NCI-H1105 (cell line): ENCODE measurements at regions not wholly inside any gene's neighbourhood (a gene's known extent, or its start where the extent isn't known, plus 50 kb on each side); places are given as distances from the start of the nearest gene placed in this dataset.
A peak's percentile ranks its signal among the peaks of the same experiment; 100 is the strongest.

Experiments
- DNase-seq: peaks from one replicate; lab custom pipeline; 2025; lab: John Stamatoyannopoulos, UW

DNA sequence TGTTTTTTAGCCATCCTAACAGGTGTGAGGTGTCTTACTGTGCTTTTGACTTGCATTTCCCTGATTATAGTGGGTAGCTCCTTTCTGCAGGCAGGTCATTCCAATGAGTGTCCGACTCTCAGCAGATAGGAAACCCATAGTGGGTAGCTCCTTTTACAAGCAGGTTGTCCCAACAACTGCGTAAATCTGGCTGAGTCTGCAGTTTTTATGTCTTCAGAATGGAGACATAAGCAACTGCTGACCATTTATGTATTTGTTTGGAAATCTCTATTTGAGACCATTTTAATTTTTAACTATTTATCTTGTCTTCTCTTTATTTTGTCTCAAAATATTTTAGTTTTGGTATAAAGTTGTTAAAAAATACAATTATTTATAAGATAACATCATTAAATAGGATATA is 839.4 kb downstream of the SLITRK6 start:
- no peak for DNase-seq

DNA sequence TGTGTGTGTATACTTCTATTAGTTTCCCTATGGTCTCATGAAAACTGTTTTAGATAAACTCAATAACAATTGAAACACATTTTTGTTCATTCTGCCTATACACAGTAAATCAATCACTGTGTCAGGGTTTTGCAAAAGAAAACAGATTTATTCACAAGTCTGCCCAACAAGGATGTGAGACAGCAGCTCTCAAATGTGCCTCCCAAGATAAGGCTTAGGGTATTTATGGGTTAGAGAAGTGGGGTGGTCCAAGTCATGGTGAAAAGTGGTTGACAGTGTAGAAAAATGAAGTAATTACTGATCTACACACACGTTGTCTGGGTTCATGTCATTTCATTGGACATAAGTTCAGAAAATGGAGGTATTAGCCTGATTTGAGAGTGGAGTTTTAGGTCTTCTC is 844.6 kb downstream of the SLITRK6 start:
- no peak for DNase-seq

DNA sequence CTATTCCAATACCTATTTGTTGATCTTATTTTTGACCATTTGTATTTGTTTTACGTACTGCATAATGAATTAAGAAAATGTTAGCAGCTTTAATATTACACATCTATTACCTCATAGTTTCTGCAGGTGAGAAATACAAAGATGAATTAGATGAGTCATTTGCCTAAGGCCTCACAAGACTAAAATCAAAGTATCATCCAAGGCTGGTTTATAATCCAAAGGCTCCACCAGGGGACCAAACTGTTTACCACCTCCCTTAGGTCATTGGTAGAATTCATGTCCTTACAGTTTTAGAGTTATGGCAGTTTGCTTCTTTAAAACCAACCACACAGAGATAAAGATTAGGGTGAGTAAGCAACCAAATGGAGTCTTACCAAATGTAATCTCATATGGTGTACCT is 848.1 kb downstream of the SLITRK6 start:
- no peak for DNase-seq

DNA sequence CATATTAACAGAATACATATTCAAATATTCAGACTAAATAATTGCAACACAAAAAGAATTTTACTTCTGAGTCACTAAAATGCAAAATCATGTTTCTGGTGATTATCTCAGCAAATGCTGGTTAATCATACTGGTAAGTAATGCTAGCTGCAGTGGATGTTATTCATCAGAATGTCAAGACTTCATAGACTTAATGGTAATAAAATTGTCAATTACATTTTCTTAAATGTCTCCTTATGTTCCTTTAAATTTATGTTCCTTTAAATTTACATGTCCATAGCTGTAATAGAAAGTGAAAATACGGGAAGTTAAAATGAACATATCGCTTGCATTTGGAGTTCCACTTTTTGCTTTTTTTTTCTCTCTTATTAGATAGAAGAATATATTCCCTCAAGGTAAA is 853.0 kb downstream of the SLITRK6 start:
- no peak for DNase-seq

DNA sequence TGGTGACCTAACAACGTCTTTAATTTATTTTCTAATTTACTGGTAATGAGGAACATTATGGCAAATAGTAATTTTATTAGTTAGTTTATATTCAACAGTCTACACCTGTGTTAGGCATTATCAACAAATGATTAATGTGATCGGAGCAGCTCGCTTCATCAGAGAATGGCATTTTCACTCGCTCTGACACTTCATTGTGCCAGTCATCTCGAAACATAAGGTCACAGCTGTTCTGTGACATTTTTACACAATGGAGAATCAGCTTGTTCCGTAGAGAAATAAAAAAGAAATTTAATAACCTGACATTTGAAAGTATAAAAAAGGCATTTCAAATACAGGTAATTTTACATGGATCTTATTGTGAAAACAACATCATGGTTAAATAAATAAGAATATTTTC is 858.4 kb downstream of the SLITRK6 start:
- no peak for DNase-seq

DNA sequence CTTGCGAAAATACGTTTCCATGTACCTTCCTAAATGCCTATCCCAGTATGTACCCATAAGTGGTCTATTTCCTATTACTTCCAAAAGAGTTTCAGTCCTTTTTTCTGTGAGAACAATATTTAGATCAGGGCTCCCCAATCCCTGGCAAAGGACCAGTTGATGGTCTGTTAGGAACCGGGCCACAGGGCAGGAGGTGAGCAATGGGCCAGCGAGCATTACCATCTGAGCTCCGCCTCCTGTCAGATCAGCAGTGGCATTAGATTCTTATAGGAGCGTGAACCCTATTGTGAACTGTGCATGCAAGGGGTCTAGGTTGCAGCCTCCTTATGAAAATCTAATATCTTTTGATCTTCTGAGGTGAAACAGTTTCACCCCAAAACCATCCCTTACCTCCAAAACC is 859.1 kb downstream of the SLITRK6 start:
- no peak for DNase-seq

DNA sequence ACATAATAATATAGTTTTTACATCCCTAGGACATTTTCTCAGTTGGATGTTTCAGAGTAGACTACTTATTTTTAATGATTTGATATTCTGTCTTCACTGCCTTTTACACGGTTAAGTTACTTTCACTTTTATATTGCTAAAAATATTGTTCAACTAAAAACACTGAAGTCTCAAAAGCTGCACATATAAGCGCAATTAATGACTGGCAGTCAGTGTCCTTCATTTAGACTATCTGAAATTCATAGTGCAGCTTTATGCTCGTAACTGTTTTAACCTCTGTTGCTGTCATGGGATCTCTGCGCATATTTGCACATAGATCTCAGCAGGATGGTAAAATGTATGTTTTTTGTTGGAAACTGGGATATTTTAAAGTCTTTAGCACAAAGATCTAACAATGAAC is 864.3 kb downstream of the SLITRK6 start:
- DNase-seq, result no peak

DNA sequence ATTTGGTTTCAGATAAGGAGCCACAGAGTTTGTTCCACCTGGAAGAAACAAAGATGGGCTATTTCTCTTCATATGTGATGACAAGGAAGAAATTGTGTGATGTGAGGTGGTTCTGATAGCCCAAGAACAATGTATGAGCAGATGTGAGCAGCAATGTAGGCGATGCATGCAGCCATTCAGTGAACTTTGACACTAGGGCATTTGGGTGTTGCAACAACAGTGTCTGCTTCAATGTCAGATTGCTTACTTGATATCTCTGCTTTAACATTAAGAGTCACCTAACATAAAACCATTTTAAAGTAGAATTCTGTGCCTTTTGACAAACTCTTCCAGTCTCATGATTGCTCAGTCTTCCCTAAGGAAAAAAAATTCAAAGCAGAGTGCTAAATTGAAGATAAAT is 865.4 kb downstream of the SLITRK6 start:
- DNase-seq, result no peak

DNA sequence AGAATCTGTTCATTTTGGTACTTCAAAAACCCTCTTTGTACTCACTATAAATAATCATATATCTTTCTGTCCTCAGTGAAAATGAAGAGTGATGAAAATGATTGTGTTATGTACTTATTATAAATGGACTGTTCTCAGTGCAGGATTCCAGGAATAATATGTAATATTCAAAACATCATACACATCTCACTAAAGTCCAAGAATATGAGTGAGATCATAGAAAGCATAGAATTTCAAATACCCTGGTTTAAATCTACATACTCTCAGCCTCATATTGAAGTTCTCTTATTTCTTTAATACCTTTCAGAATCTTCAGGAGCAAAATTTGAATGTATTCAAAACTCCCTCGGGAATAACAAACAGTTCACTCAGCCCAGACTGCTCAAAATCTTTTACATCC is 868.0 kb downstream of the SLITRK6 start:
- no peak for DNase-seq

DNA sequence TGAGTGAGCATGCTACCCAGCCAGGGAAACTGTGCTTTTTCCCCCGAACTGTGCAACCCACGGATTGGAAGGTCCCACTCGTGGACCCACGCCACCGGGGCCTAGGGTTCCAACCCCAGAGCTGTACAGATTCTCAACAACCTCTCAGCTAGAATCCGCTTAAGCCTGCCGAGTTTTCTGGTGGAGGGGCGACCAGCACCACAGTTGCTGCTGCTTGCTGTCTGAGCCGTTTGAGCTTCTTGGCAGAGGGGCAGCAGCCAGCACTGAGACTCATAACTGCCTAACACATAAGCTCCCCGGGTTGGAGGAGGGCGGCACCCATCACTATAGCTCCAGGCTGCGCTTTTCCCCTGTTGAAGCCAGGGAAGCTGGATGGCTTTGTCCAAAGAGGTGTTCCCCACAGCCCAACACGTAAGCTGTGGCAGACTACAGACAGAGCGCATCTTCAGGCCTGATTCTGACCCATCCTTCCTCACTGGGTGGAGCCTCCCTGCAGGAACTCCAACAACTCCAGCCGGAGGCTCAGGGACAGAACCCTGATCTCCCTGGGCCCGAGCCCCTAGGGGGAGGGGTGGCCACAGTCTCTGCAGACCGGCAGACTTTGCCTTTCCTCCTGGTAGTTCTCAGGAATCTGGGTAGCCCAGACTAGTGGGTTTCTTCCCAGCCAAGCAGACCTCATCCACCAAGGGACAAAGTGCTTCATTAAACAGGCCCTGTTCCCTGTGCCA is 871.6 kb downstream of the SLITRK6 start:
- DNase-seq, result no peak

DNA sequence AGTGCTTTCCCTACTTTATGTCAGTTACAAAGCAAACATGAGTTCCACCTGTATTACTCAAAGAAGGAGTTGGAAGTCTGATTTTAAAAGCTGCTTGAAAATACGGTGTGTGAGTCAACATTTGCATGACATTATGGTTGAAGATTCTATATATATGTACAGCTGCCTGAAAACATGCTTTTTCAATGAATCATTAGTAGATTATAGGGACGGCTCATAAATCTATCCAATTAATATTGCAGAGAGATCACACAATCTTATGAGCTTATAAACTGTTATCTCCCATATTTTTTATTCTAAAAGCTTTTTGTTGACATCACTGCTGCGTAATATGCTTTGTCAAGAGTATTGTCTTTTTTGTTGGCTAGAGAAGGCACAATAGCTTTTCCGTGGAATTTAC is 873.8 kb downstream of the SLITRK6 start:
- no peak for DNase-seq

DNA sequence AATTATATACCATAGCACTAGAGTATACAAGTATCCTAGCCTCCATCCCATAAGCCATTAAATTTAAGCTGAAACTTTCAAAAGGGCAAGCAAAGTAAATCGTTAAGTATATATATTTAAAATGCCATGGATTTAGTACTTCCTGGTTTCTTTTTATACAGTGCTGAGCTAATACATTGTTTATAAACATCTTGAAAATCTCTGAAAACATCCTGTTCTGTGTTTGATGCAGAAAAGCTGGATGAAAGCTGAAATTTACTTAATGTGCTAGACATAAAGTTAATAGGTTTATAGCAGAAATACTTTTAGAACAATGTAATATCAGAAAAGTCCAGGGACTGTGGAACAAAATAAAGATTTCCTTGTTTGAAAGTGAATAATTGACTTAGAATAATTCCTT is 875.4 kb downstream of the SLITRK6 start:
- DNase-seq, result no peak

DNA sequence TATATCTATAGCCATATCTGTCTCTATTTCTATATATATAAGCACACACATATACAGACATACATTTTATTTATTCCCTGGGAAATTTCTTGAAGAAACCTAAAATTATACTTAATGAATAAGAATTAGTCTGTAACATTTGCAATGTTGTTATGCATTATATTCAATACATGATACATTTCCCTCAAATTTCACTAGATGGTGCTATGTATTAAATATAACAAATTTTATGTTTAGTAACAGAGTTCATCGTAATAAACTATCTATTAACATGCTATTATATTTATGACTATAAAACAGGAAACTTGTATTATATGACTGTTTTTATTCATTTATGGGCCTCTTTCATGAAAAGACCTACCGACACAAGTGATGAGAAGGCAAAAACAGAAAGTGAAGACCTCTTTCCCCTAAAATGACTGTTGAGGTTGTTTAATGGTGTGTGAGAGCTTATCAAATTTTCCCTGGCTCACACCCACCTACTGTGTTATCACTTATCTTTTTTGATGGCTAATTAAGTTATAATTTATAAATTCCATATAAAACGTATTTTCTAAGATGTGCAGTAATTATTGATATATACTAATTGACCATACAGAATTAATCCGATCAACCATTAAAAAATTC is 881.9 kb downstream of the SLITRK6 start:
- DNase-seq, result peak; percentile 7

DNA sequence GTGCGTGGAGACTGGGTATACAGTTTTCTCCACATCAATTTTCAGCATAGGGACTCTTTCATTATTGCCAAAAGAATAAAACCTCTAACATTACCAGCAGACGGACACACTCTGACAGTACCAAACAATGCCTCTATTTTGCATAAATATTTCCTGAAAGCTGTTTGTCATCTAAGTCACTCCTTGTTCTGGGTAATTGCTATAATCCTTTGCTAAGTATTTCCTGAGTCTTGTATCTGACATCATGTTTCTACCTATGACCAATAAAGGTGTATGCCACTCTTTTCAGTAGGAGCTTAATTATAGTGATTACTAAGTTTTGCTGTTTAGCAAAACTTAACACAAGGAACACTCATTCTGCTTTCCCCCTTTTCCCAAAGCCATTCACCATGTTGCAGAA is 886.5 kb downstream of the SLITRK6 start:
- DNase-seq, result no peak

DNA sequence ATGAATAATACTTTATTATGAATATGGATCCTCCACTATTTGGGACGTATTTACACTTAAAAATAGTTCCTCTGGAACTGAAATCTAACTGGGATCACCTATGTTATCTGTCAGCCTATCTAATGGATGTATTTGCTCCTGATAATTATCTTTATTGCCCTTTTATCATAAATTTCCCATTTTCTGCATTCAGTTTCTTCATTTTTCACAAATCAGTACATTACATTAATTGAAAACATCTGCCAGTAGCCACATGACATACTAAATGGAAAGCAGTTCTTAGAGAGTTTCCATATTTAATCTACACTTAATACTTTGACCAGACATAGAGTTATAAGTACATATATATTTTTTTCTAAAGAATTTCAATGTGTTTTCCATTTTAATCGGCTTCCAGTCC is 888.8 kb downstream of the SLITRK6 start:
- DNase-seq, result no peak

DNA sequence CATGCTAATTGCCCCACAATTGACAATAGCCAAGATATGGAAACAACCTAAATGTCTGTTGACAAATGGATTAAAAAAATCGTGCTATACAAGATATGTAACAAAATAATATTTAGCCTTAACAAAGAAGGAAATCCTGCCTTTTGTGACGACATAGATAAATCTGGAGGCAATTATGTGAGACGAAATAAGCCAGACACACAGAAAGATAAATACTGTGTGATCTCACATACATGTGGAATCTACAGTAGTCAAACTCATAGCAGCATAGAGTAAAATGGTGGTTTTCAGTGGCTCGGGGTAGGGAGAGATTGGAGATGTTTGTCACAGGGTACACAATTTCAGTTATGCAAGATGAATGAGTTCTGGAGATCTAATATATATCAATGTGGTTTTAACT is 895.8 kb downstream of the SLITRK6 start:
- no peak for DNase-seq

DNA sequence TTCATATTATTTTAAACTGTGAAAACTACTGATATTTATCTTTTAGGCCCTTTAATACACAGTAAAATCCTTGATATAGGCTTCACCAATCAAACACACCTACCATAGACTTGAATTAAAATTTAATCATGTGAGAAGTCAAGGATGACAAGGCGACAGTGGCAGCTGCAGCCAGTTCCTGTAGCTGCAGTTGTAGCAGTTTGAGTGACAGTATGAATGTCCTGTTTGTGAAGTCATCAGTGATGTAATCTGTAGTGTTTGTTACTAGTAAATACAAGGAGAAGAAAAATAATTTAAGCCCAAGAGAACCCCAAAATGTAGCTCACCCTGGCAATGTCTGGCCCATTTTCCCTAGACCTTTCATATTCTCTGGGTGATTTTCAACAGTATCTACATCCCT is 897.0 kb downstream of the SLITRK6 start:
- DNase-seq, result no peak

DNA sequence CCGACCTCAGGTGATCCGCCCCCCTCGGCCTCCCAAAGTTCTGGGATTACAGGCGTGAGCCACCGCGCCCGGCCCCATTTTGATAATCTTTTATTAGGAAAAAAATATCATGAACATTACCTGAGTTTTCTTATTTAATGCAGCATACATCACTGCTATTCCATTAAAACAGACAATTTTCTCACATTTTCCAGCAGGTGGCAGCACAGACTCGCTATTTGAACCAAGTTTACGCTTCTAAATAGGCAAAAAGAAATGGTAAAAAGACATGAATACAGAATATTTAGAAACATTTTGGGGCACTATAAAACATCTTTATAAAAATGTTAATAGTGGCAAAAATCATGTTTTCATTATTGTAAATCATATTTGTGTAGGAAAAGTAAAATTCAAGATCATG is 903.1 kb downstream of the SLITRK6 start:
- no peak for DNase-seq

DNA sequence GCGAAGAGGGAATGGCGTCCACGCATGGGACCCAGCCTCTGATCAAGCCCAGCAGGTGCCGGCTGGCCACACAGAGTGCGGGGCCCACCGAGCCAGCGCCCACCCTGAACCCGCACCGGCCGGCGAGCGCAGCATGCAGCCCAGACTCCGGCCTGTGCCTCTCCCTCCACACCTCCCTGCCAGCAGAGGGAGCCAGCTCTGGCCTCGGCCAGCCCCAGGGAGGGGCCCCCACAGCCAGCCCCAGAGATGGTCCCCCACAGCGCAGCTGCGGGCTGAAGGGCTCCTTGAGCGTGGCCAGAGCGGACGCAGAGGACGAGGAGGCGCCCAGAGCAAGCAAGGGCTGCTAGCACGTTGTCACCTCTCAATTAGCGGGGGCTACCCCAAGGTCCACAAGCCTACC is 904.5 kb downstream of the SLITRK6 start:
- DNase-seq, result no peak

DNA sequence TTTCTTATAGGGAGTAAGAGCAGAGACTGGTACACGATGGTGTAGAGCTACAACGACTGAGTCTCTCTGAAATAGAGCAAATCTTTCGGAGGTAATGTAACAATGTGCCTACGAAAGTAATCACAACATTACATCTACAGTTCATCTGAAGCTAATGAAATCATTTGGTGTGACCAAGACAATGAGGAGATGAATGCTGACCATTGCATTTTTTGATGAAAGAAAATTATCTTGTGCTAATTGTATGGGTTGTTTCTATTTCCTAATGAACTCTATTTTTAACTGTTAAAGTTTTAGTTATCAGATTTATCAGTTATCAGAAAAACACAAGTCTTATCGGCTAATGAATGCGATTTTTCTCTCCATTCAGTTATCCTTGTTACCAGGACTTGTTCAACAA is 913.4 kb downstream of the SLITRK6 start:
- no peak for DNase-seq

DNA sequence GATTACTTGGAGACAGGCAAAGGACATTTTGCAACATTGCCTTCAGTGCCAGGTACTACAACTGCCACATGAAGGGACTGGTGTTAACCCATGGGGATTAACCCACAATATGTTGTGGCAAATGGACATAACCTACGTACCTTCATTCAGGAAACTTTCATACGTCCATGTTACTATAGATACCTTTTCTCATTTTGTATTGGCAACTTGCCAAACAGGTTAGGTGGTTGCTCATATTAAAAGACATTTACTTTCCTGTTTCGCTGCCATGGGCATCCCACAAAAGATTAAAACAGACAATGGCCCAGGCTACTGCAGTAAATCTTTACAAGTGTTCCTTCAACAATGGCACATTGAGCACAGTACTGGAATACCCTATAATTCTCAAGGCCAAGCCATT is 925.3 kb downstream of the SLITRK6 start:
- no peak for DNase-seq

DNA sequence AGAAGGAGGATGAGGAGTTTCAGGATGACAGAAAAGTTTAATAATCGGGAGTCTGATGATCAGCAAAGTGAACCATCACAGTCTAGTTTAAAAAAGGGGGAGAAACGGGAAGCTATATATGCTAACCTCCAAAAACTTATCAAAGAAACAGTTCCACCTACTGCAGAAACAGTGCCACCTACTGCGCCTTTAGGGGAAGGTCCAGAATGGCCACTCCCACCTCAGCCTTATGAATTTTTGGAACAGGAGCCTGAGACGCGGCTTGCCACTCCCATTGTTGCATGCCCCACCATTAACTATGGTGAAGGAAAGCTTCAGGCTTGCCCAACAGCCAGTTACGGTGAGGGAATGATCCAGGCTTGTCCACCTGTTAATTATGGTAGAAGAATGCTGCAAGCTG is 929.0 kb downstream of the SLITRK6 start:
- DNase-seq, result no peak

DNA sequence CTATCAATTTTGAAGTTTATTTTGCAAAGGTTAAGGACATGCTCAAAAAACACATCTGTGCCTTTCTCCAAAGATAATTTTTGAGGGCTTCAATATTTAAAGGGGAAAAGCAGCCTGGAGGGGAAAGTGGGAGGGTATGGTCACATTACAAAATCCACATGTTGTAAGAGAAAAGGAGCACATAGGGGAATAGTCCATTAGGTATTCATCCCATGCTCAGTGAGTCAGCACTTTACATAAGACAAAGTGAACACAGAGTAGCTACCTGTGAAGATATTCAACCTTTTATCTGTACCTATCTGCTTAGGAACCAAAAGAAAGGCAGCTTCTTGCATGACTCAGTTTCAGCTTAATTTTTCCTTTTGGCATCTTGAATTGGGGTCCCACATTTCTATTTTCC is 932.0 kb downstream of the SLITRK6 start:
- no peak for DNase-seq

DNA sequence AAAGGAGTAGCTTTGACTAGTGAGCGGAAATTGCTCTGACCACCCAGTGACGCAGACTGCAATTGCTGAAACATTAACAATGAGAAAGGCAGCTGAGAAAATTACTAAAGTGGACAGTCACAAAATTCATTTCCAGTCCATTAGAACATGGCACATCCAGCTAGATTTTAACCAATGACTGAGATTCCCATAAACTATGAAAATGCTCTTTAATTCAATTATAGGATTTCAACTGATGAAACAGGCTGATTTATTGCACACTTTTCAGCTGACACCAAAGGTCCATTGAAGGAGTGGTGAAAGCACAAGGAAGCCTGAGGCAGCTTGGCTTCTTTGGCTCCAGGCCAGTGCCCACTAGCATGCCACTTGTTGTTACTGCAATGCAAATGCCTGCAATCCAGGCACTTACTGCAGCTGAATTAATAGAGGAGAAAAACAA is 933.4 kb downstream of the SLITRK6 start:
- DNase-seq, result peak; percentile 57
